ENCODE measurements at regions not wholly inside any gene's neighbourhood (a gene's known extent, or its start where the extent isn't known, plus 50 kb on each side); places are given as distances from the start of the nearest gene placed in this dataset.

GRCh38 chr7:19410691-19411090 is 265.5 kb upstream of the FERD3L start:
- no peaks in the 10 kb centered on the region for H3K9me3 Mint-ChIP-seq (ENCODE audit: insufficient read depth)
- no peaks in the 10 kb centered on the region for H3K27me3 Mint-ChIP-seq
- no peak overlapping the region for H3K9ac ChIP-seq (ENCODE audit: low read length)
- no peaks in the 10 kb centered on the region for H3K4me1 ChIP-seq (ENCODE audit: control insufficient read depth in 2 of 2, insufficient read depth in 2 of 2, low read length in 2 of 2)
- no peaks in the 10 kb centered on the region for H4K20me1 ChIP-seq (ENCODE audit: control insufficient read depth, insufficient read depth, low read length, poor library complexity, severe bottlenecking)
- no peaks in the 10 kb centered on the region for H3K4me1 Mint-ChIP-seq
- DNase-seq (no peak), ATAC-seq (ENCODE audit: low read depth) (no peak)
- TF ChIP-seq EZH2 (IDR thresholded peaks at IDR 0.05; ENCODE audit: borderline replicate concordance, insufficient read depth, low read depth, low read length, poor library complexity, severe bottlenecking) = no peak
- TF ChIP-seq, protein P1, sequence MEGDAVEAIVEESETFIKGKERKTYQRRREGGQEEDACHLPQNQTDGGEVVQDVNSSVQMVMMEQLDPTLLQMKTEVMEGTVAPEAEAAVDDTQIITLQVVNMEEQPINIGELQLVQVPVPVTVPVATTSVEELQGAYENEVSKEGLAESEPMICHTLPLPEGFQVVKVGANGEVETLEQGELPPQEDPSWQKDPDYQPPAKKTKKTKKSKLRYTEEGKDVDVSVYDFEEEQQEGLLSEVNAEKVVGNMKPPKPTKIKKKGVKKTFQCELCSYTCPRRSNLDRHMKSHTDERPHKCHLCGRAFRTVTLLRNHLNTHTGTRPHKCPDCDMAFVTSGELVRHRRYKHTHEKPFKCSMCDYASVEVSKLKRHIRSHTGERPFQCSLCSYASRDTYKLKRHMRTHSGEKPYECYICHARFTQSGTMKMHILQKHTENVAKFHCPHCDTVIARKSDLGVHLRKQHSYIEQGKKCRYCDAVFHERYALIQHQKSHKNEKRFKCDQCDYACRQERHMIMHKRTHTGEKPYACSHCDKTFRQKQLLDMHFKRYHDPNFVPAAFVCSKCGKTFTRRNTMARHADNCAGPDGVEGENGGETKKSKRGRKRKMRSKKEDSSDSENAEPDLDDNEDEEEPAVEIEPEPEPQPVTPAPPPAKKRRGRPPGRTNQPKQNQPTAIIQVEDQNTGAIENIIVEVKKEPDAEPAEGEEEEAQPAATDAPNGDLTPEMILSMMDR (IDR thresholded peaks at IDR 0.05) = no peak
- CTCF ChIA-PET = interaction anchor here (0.6 kb wide), 1 partner anchor 12 kb away, joined by 3 read pairs; no protein-coding TSS in a partner anchor
- H3K4me3 ChIP-seq (ENCODE audit: control extremely low read depth in 1 of 5, extremely low read depth in 1 of 5, insufficient read depth in 1 of 5, low read depth in 2 of 5, low read length in 4 of 5) = no peak overlapping the region
- intact Hi-C loops (cut with micrococcal nuclease) = no loop called here
- POLR2A ChIA-PET = no interaction called here
- no peaks in the 10 kb centered on the region for H3K79me2 ChIP-seq (ENCODE audit: control insufficient read depth, insufficient read depth, low read length)
- H3K27me3 ChIP-seq (replicated peaks in 1 of 4; ENCODE audit: control extremely low read depth in 1 of 4, control insufficient read depth in 3 of 4, insufficient read depth in 4 of 4, low read length in 3 of 4) = no peaks in the 10 kb centered on the region
- no peak overlapping the region for H3K4me2 ChIP-seq (replicated peaks; ENCODE audit: low read depth, low read length, poor library complexity, severe bottlenecking)
- H3K9me3 ChIP-seq (ENCODE audit: control extremely low read depth in 1 of 3, control insufficient read depth in 2 of 3, insufficient read depth in 1 of 3, low read length in 2 of 3) = no peaks in the 10 kb centered on the region
- no peak overlapping the region for H3K27ac Mint-ChIP-seq
- no peak overlapping the region for H3K4me3 Mint-ChIP-seq
- WGBS (ENCODE audit: insufficient coverage) = no CpG with 5 or more reads among the region's 3 CpGs
- H3K27ac ChIP-seq (ENCODE audit: low read length in 2 of 2) = no peak overlapping the region
- H2AFZ ChIP-seq (ENCODE audit: insufficient read depth, low read depth, low read length, poor library complexity, severe bottlenecking) = no peak overlapping the region
- H3K36me3 ChIP-seq (replicated peaks in 1 of 2; ENCODE audit: control extremely low read depth in 1 of 2, control insufficient read depth in 1 of 2, extremely low read depth in 1 of 2, insufficient read depth in 2 of 2, low read length in 1 of 2) = no peaks in the 10 kb centered on the region

DNA sequence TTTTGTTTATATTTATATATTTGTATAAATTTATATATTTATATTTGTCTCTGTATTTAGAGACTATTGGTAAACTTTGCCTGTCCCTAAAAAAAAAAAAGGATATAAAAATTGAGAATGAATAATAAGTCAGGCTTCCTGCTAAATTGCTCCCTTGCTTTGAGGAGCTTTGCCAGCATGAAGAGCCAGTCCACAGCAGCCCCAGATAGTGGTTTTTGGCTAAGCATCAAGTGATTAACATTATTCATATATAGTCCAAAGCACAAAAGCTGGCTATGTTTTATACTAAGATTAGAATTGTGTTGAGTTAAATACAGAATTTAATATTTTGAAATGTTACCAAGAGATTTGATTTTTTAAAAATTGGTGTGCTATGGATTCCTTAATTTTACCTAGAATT is 264.9 kb upstream of the FERD3L start:
- intact Hi-C loops (cut with micrococcal nuclease) = no loop called here

More for the DNA sequence above, 264.9 kb upstream of the FERD3L start:
- Histone ChIP-seq H4K20me1 (ENCODE audit: control insufficient read depth, insufficient read depth, low read length, poor library complexity, severe bottlenecking) (no peaks in the 10 kb centered on the region), H3K9ac (ENCODE audit: low read length) (no peak overlapping the region), H3K27ac (ENCODE audit: low read length in 2 of 2) (no peak overlapping the region), H3K36me3 (replicated peaks in 1 of 2; ENCODE audit: control extremely low read depth in 1 of 2, control insufficient read depth in 1 of 2, extremely low read depth in 1 of 2, insufficient read depth in 2 of 2, low read length in 1 of 2) (no peaks in the 10 kb centered on the region), H3K4me2 (replicated peaks; ENCODE audit: low read depth, low read length, poor library complexity, severe bottlenecking) (no peak overlapping the region), H3K4me1 (ENCODE audit: control insufficient read depth in 2 of 2, insufficient read depth in 2 of 2, low read length in 2 of 2) (no peaks in the 10 kb centered on the region), H3K27me3 (replicated peaks in 1 of 4; ENCODE audit: control extremely low read depth in 1 of 4, control insufficient read depth in 3 of 4, insufficient read depth in 4 of 4, low read length in 3 of 4) (no peaks in the 10 kb centered on the region), H3K79me2 (ENCODE audit: control insufficient read depth, insufficient read depth, low read length) (no peaks in the 10 kb centered on the region), H3K9me3 (ENCODE audit: control extremely low read depth in 1 of 3, control insufficient read depth in 2 of 3, insufficient read depth in 1 of 3, low read length in 2 of 3) (no peaks in the 10 kb centered on the region), H2AFZ (ENCODE audit: insufficient read depth, low read depth, low read length, poor library complexity, severe bottlenecking) (no peak overlapping the region), H3K4me3 (ENCODE audit: control extremely low read depth in 1 of 5, extremely low read depth in 1 of 5, insufficient read depth in 1 of 5, low read depth in 2 of 5, low read length in 4 of 5) (no peak overlapping the region)
- TF ChIP-seq EZH2 (IDR thresholded peaks at IDR 0.05; ENCODE audit: borderline replicate concordance, insufficient read depth, low read depth, low read length, poor library complexity, severe bottlenecking) = no peak
- TF ChIP-seq, protein P1 (IDR thresholded peaks at IDR 0.05) = no peak
- DNase-seq = no peak
- no peaks in the 10 kb centered on the region for H3K27me3 Mint-ChIP-seq
- CTCF ChIA-PET = interaction anchor here (0.6 kb wide), 1 partner anchor 12 kb away, joined by 3 read pairs; no protein-coding TSS in a partner anchor
- no peaks in the 10 kb centered on the region for H3K4me1 Mint-ChIP-seq
- no peak for ATAC-seq (ENCODE audit: low read depth)
- no peaks in the 10 kb centered on the region for H3K9me3 Mint-ChIP-seq (ENCODE audit: insufficient read depth)
- POLR2A ChIA-PET = no interaction called here
- H3K27ac Mint-ChIP-seq = no peak overlapping the region
- H3K4me3 Mint-ChIP-seq = no peak overlapping the region

Measured in B cell (primary cell).